ENCODE measurements at regions not wholly inside any gene's neighbourhood (a gene's known extent, or its start where the extent isn't known, plus 50 kb on each side); places are given as distances from the start of the nearest gene placed in this dataset.

DNA sequence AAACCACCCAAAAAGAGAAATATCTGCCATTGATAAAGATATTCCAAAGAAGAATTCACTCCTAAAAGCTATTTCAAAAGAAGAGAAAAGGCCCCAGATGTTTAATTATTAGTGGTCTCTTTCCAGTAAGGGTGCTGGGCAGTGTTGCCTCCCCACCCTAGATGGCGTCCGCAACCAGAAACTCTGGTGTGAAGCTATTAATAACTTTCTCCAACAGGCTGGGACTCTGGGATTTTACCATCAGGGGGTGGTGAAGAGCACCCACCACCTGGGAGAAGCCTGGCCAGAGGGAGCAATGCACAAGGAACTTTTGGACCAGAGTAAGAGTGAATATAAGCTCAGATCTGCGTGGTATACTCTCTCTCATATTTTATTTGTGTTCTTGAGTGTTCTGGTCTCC lies 115.4 kb upstream of the TIAM1 start:
- DNase-seq = peak; percentile 36
- no peaks in the 10 kb centered on the region for H3K9me3 ChIP-seq
- no peak overlapping the region for H3K4me3 ChIP-seq
- no peak overlapping the region for H3K27ac ChIP-seq
- intact Hi-C loops (cut with DNase I; ENCODE audit: low total_unique reads) = no loop called here
- TF ChIP-seq, protein P1, sequence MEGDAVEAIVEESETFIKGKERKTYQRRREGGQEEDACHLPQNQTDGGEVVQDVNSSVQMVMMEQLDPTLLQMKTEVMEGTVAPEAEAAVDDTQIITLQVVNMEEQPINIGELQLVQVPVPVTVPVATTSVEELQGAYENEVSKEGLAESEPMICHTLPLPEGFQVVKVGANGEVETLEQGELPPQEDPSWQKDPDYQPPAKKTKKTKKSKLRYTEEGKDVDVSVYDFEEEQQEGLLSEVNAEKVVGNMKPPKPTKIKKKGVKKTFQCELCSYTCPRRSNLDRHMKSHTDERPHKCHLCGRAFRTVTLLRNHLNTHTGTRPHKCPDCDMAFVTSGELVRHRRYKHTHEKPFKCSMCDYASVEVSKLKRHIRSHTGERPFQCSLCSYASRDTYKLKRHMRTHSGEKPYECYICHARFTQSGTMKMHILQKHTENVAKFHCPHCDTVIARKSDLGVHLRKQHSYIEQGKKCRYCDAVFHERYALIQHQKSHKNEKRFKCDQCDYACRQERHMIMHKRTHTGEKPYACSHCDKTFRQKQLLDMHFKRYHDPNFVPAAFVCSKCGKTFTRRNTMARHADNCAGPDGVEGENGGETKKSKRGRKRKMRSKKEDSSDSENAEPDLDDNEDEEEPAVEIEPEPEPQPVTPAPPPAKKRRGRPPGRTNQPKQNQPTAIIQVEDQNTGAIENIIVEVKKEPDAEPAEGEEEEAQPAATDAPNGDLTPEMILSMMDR (IDR thresholded peaks at IDR 0.05) = no peak
- no peak for TF ChIP-seq POLR2A (IDR thresholded peaks at IDR 0.05)
- WGBS, 2 donors = 85 to 88% methylated on average over 3 of the region's 3 CpGs
- no peaks in the 10 kb centered on the region for H3K4me1 ChIP-seq
- H3K27me3 ChIP-seq = no peaks in the 10 kb centered on the region
- H3K36me3 ChIP-seq (ENCODE audit: low read depth, missing control alignments) = no peaks in the 10 kb centered on the region

DNA sequence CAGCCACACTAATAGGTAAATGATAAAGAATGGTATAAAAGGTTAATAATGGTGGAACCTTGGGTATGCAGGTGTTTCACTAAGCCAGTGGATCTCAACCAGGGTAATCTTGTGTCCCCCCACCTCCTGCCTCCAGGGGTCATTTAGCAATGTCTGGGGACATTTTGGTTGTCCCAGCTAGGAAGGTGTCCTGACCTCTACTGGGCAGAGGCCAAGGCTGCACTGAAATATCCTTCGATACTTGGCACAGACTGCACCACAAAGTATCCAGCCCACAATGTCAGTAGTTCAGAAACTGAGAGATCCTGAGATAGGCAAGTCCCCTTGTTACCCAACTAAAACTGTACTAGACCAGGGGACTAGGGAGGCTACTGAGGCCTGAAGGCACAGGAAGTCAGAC lies 113.6 kb upstream of the TIAM1 start:
- intact Hi-C loops (cut with DNase I; ENCODE audit: low total_unique reads) = no loop called here
- 38 to 44% methylated on average over 1 of the region's 1 CpG for WGBS, 2 donors

DNA sequence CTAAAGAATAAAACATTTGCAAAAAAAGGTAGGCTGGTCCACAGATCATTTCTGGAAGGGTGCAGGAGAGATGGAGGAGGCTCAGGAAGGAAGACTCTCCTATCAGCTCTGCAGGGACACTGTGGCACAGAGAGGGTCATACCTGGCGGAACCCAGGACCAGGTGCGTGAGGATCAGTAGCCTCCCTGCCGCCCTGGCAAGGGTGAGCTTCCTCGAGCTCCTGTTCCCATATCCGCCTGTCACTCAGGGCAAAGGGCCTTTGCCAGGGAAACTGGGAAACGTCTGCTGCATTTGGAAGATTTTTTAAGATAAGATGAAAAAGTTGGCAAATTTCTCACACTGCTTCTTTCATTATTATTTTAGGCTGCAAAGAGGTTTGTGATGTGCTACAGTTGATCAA lies 112.1 kb upstream of the TIAM1 start:
- H3K9me3 ChIP-seq = no peaks in the 10 kb centered on the region
- no peak for DNase-seq
- TF ChIP-seq POLR2A (IDR thresholded peaks at IDR 0.05) = no peak
- TF ChIP-seq, protein P1 (IDR thresholded peaks at IDR 0.05) = no peak
- no peaks in the 10 kb centered on the region for H3K4me1 ChIP-seq
- no peak overlapping the region for H3K4me3 ChIP-seq
- H3K27ac ChIP-seq = no peak overlapping the region
- no peaks in the 10 kb centered on the region for H3K27me3 ChIP-seq
- H3K36me3 ChIP-seq (ENCODE audit: low read depth, missing control alignments) = no peaks in the 10 kb centered on the region
- WGBS, 2 donors = 59 to 64% methylated on average over 6 of the region's 6 CpGs
- intact Hi-C loops (cut with DNase I; ENCODE audit: low total_unique reads) = no loop called here

More for the DNA sequence above, 113.6 kb upstream of the TIAM1 start:
- DNase-seq = peak; percentile 41
- Histone ChIP-seq H3K4me1 (no peaks in the 10 kb centered on the region), H3K27ac (no peak overlapping the region), H3K4me3 (no peak overlapping the region), H3K9me3 (no peaks in the 10 kb centered on the region), H3K27me3 (no peaks in the 10 kb centered on the region), H3K36me3 (ENCODE audit: low read depth, missing control alignments) (no peaks in the 10 kb centered on the region)
- TF ChIP-seq, protein P1 (IDR thresholded peaks at IDR 0.05) = peak in 2 of 3 experiments; percentile 9 to 18
- TF ChIP-seq POLR2A (IDR thresholded peaks at IDR 0.05) = no peak

DNA sequence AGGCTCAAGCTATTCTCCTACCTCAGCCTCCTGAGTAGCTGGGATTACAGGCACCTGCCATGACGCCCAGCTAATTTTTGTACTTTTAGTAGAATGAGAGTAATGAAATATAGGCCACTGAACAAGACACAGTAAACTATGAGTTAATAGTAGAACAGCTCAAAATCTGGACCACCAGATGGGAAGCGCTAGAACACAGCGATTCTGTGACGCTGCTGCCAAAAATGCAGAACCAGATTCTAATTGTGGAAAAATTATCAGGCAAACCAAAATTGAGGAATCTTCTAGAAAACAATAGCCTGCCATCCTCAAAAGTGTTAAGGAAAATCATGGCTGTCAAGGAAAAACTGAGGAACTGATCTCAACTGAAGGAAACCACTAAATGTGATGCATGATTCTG lies 111.4 kb upstream of the TIAM1 start:
- intact Hi-C loops (cut with DNase I; ENCODE audit: low total_unique reads) = no loop called here
- H3K27ac ChIP-seq = no peak overlapping the region

DNA sequence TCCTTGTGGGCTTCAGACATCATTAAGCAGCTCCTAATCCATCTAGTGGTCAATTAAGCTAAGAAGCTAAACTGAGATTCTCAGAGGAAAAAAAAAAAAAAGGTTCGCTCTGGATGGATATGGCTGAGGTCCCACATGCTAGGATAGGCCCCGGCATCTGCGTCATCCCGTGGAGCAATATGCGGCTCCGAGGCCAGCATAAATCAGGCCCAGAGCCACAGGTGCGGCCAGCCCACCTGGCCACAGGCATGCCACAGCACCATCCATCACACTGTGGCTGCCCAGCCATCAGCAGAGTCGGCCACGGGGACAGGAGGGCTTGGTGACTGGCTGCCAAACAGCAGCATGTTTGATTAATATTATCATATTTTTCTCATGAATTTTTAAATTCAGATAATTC lies 106.9 kb upstream of the TIAM1 start:
- no peaks in the 10 kb centered on the region for H3K27me3 ChIP-seq
- no peaks in the 10 kb centered on the region for H3K36me3 ChIP-seq (ENCODE audit: low read depth, missing control alignments)
- intact Hi-C loops (cut with DNase I; ENCODE audit: low total_unique reads) = no loop called here
- H3K4me3 ChIP-seq = no peak overlapping the region
- H3K27ac ChIP-seq = peak overlapping the region in 1 of 2 donors; percentile 10
- no peaks in the 10 kb centered on the region for H3K9me3 ChIP-seq
- 53 to 76% methylated on average over 6 to 9 of the region's 9 CpGs for WGBS, 2 donors
- TF ChIP-seq, protein P1 (IDR thresholded peaks at IDR 0.05) = no peak
- TF ChIP-seq POLR2A (IDR thresholded peaks at IDR 0.05) = no peak
- peaks cover 27% of the 10 kb centered on the region for H3K4me1 ChIP-seq
- no peak for DNase-seq

More for the DNA sequence above, 111.4 kb upstream of the TIAM1 start:
- no peak for DNase-seq
- no peak overlapping the region for H3K4me3 ChIP-seq
- WGBS, 2 donors = 60 to 62% methylated on average over 4 of the region's 4 CpGs
- TF ChIP-seq, protein P1 (IDR thresholded peaks at IDR 0.05) = no peak
- TF ChIP-seq POLR2A (IDR thresholded peaks at IDR 0.05) = no peak
- H3K27me3 ChIP-seq = no peaks in the 10 kb centered on the region
- H3K4me1 ChIP-seq = peaks cover 1% of the 10 kb centered on the region
- H3K9me3 ChIP-seq = no peaks in the 10 kb centered on the region
- no peaks in the 10 kb centered on the region for H3K36me3 ChIP-seq (ENCODE audit: low read depth, missing control alignments)
